Esophagus squamous epithelium (tissue), 4 donors: ENCODE measurements at regions not wholly inside any gene's neighbourhood (a gene's known extent, or its start where the extent isn't known, plus 50 kb on each side); places are given as distances from the start of the nearest gene placed in this dataset.

Experiments
- POLR2A ChIP-seq, 4 donors: fragments of 450-650 bp; IDR thresholded peaks; one replicate each; pipeline ENCODE4 v1.6.1; 2017; ENCODE audit warnings: antibody characterized with exemption in 4 of 4, mild to moderate bottlenecking in 4 of 4, moderate library complexity in 3 of 4
- TF ChIP-seq, protein P1 (sequence below), 6 experiments: fragments of 450-650 bp in 4 of 6; fragments of 200-600 bp in 2 of 6; sonication (generic) in 2 of 6; IDR thresholded peaks; one replicate each; pipeline ENCODE4 v1.5.1; 2016 to 2019; ENCODE audit warnings: antibody characterized with exemption in 6 of 6, mild to moderate bottlenecking in 4 of 6, moderate library complexity in 4 of 6

DNA sequence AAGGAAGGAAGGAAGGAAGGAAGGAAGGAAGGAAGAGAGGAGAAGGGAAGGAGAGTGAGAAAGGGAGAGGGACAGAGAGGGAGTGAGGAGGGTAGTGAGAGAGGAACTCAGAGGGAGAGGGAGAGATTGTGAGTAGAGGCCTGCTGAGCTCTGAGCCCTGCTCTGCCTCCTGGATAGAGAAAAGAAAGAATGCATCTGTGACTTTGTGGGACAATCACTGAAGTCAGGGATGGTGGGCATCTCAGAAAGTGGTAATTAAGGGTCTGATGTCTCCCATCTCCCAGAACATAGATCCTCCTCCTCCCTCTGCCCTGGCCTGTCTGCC is 142.9 kb upstream of the BANK1 start:
- TF ChIP-seq, protein P1, sequence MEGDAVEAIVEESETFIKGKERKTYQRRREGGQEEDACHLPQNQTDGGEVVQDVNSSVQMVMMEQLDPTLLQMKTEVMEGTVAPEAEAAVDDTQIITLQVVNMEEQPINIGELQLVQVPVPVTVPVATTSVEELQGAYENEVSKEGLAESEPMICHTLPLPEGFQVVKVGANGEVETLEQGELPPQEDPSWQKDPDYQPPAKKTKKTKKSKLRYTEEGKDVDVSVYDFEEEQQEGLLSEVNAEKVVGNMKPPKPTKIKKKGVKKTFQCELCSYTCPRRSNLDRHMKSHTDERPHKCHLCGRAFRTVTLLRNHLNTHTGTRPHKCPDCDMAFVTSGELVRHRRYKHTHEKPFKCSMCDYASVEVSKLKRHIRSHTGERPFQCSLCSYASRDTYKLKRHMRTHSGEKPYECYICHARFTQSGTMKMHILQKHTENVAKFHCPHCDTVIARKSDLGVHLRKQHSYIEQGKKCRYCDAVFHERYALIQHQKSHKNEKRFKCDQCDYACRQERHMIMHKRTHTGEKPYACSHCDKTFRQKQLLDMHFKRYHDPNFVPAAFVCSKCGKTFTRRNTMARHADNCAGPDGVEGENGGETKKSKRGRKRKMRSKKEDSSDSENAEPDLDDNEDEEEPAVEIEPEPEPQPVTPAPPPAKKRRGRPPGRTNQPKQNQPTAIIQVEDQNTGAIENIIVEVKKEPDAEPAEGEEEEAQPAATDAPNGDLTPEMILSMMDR (IDR thresholded peaks at IDR 0.05), result no peak
- TF ChIP-seq POLR2A (IDR thresholded peaks at IDR 0.05), result no peak
